SU-DHL-6 (cell line): ENCODE measurements at regions not wholly inside any gene's neighbourhood (a gene's known extent, or its start where the extent isn't known, plus 50 kb on each side); places are given as distances from the start of the nearest gene placed in this dataset.

ENCODE experiments used
- H2AFZ ChIP-seq: fragments of 200-600 bp; sonication (generic); 2 replicates; pipeline ENCODE4 v1.6.1; 2014; ENCODE audit warnings: low read depth, mild to moderate bottlenecking, moderate library complexity, mixed read lengths, antibody characterized with exemption, low read length; ENCODE audit not compliant: severe bottlenecking
- H3F3A ChIP-seq: fragments of 200-600 bp; shearing (Covaris generic); 2 replicates; pipeline ENCODE4 v1.6.0; 2016; ENCODE audit warnings: antibody characterized with exemption, mild to moderate bottlenecking; ENCODE audit not compliant: insufficient read depth
- H3K27ac ChIP-seq: fragments of 200-600 bp; sonication (generic); 2 replicates; pipeline ENCODE4 v1.5.1; 2016; ENCODE audit warnings: low read depth, mild to moderate bottlenecking, low read length, moderate library complexity, mixed read lengths
- H3K27me3 ChIP-seq: fragments of 200-600 bp; sonication (generic), shearing (Covaris generic); 2 replicates; pipeline ENCODE4 v1.6.0; 2014; ENCODE audit warnings: mild to moderate bottlenecking, low read length
- H3K36me3 ChIP-seq: fragments of 200-600 bp; sonication (generic); 2 replicates; pipeline ENCODE4 v1.6.1; 2014; ENCODE audit warnings: mild to moderate bottlenecking, low read length, mixed read lengths
- H3K4me2 ChIP-seq: fragments of 300-600, 200-600 bp; shearing (Covaris generic), sonication (generic); 2 replicates; pipeline ENCODE4 v1.6.0; 2014; ENCODE audit warnings: low read length, low read depth, mild to moderate bottlenecking; ENCODE audit not compliant: poor library complexity, severe bottlenecking
- H3K4me3 ChIP-seq: fragments of 200-600 bp; sonication (generic); 2 replicates; pipeline ENCODE4 v1.5.1; 2014; ENCODE audit warnings: antibody characterized with exemption, low read length, mild to moderate bottlenecking, mixed read lengths; ENCODE audit not compliant: insufficient read depth, poor library complexity, severe bottlenecking
- H3K79me2 ChIP-seq: fragments of 200-600 bp; sonication (generic); 2 replicates; pipeline ENCODE4 v1.6.1; 2014; ENCODE audit warnings: mild to moderate bottlenecking, low read length, moderate library complexity; ENCODE audit not compliant: insufficient read depth
- H3K9ac ChIP-seq: fragments of 200-600 bp; sonication (generic); 2 replicates; pipeline ENCODE4 v1.7.0; 2014; ENCODE audit warnings: mild to moderate bottlenecking, low read length
- H3K9me2 ChIP-seq: fragments of 200-600 bp; sonication (generic); replicated peaks from 2 replicates; pipeline ENCODE4 v1.6.1; 2014; ENCODE audit warnings: low read length; ENCODE audit not compliant: insufficient read depth
- H3K9me3 ChIP-seq: fragments of 200-600 bp; sonication (generic); 2 replicates; pipeline ENCODE4 v1.6.1; 2014; ENCODE audit warnings: low read length, mixed read lengths; ENCODE audit not compliant: insufficient read depth
- H4K20me1 ChIP-seq: fragments of 200-600 bp; sonication (generic); 2 replicates; pipeline ENCODE4 v1.6.1; 2014; ENCODE audit warnings: low read depth, mild to moderate bottlenecking, antibody characterized with exemption, low read length, moderate library complexity, mixed read lengths
- CTCF ChIP-seq: fragments of 200-600 bp; sonication (generic); IDR thresholded peaks from one replicate; pipeline ENCODE4 v1.5.1; 2017; ENCODE audit warnings: antibody characterized with exemption, mild to moderate bottlenecking, low read length, moderate library complexity; ENCODE audit not compliant: insufficient read depth, poor library complexity, severe bottlenecking
- EZH2phosphoT487 ChIP-seq: fragments of 200-600 bp; sonication (generic), shearing (Covaris generic); conservative IDR thresholded peaks from 2 replicates; pipeline ENCODE4 v1.6.1; 2018; ENCODE audit warnings: mild to moderate bottlenecking, antibody characterized with exemption, low read length, moderate library complexity, mixed read lengths

DNA sequence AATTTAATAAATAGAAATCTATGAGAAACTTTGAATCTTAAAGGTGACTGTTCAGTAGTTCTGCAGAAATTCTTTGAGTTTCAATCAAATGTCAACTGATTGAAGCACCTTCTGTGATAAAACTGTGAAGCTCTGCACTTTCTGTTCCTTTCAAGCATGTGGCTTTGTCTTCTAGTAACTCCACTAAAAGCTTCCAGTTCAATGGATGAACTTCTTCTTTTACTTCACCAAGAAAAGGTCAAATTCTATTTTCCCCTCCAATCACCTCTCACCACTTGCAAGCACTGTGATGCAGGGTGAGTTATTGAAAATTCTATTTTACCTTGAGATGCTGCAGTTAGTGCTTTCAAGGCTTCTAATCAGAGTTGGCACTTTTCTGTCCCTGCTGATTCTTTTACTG, 515.3 kb upstream of the B3GALT2 start:
- H3K27me3 ChIP-seq: no peaks in the 10 kb centered on the region
- H4K20me1 ChIP-seq: no peaks in the 10 kb centered on the region
- H3K9ac ChIP-seq: no peak overlapping the region
- H3F3A ChIP-seq: no peaks in the 10 kb centered on the region
- no peak overlapping the region for H3K4me2 ChIP-seq
- H2AFZ ChIP-seq: no peak overlapping the region
- no peaks in the 10 kb centered on the region for H3K79me2 ChIP-seq
- H3K9me2 ChIP-seq: no peaks in the 10 kb centered on the region
- no peak for TF ChIP-seq EZH2phosphoT487
- no peak for TF ChIP-seq CTCF
- no peak overlapping the region for H3K4me3 ChIP-seq
- H3K9me3 ChIP-seq: no peaks in the 10 kb centered on the region
- no peaks in the 10 kb centered on the region for H3K36me3 ChIP-seq
- H3K27ac ChIP-seq: no peak overlapping the region

- H3K79me2 ChIP-seq: no peaks in the 10 kb centered on the region
- H3K4me3 ChIP-seq: no peak overlapping the region
- no peaks in the 10 kb centered on the region for H3K9me2 ChIP-seq
- no peaks in the 10 kb centered on the region for H3K36me3 ChIP-seq
- no peaks in the 10 kb centered on the region for H3K27me3 ChIP-seq
- H3K9ac ChIP-seq: no peak overlapping the region
- no peaks in the 10 kb centered on the region for H3K9me3 ChIP-seq
- no peaks in the 10 kb centered on the region for H3F3A ChIP-seq
- H4K20me1 ChIP-seq: no peaks in the 10 kb centered on the region
- H3K27ac ChIP-seq: no peak overlapping the region
- H2AFZ ChIP-seq: no peak overlapping the region
- TF ChIP-seq CTCF (no peak), EZH2phosphoT487 (no peak)
- no peak overlapping the region for H3K4me2 ChIP-seq
These were observed 514.4 kb upstream of the B3GALT2 start for GRCh38 chr1:193700710-193701355.

DNA sequence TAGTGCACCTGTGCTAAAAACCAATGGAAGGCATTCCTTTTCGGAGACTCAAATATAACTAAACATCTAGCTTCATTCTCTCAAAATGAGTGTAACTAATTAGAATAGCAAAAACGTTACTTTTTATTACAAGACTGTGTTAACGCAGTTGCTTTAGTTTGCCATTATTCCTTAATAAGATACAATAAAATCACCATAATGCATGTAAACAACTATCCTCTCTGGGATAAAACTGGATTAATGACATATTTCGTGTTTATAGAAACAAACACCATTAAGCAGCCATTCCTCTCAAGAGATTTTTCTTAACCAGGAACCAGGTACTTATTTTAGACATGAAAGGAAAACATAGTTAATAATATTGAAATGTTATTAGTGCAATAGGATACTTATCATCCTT, 512.8 kb upstream of the B3GALT2 start:
- Histone ChIP-seq H4K20me1 (no peaks in the 10 kb centered on the region), H2AFZ (no peak overlapping the region), H3K9ac (no peak overlapping the region), H3K27me3 (no peaks in the 10 kb centered on the region), H3K9me3 (no peaks in the 10 kb centered on the region), H3F3A (no peaks in the 10 kb centered on the region), H3K9me2 (no peaks in the 10 kb centered on the region), H3K79me2 (no peaks in the 10 kb centered on the region), H3K4me2 (no peak overlapping the region), H3K4me3 (no peak overlapping the region), H3K27ac (no peak overlapping the region), H3K36me3 (no peaks in the 10 kb centered on the region)
- no peak for TF ChIP-seq EZH2phosphoT487
- no peak for TF ChIP-seq CTCF
